Activated T-cell treated with anti-CD3 and anti-CD28 coated beads, Interleukin-2, amount 50 U/mL, for 72 hours (primary cell): ENCODE measurements at regions not wholly inside any gene's neighbourhood (a gene's known extent, or its start where the extent isn't known, plus 50 kb on each side); places are given as distances from the start of the nearest gene placed in this dataset.

Source experiments
- ATAC-seq, 2 donors: fragments of 150-1000 bp; cut with Tn5 transposase; replicated peaks in 1 of 2; 2 replicates each; pipeline ENCODE4 v1.10.0; 2021; ENCODE audit warnings: moderate library complexity in 2 of 2, mild to moderate bottlenecking in 1 of 2
- DNase-seq, 2 donors: peaks; one replicate each; pipeline ENCODE4 v3.0.0; 2021 to 2022; ENCODE audit warnings: mixed read lengths in 1 of 2
- H3K27ac Mint-ChIP-seq: one replicate; pipeline ENCODE4 v1.8.0; 2022; ENCODE audit warnings: mild to moderate bottlenecking, moderate library complexity, mixed read lengths
- H3K27me3 Mint-ChIP-seq: one replicate; pipeline ENCODE4 v1.8.0; 2022; ENCODE audit warnings: low read depth, mixed read lengths
- H3K36me3 Mint-ChIP-seq, 2 donors: one replicate each; pipeline ENCODE4 v1.8.0; 2022; ENCODE audit warnings: mixed read lengths in 2 of 2, mild to moderate bottlenecking in 1 of 2; ENCODE audit not compliant: insufficient read depth in 2 of 2
- H3K4me1 Mint-ChIP-seq: one replicate; pipeline ENCODE4 v1.8.0; 2022; ENCODE audit warnings: low read depth, mixed read lengths
- H3K4me3 Mint-ChIP-seq, 2 donors: one replicate each; pipeline ENCODE4 v1.8.0; 2022; ENCODE audit warnings: mild to moderate bottlenecking in 2 of 2, mixed read lengths in 2 of 2, moderate library complexity in 2 of 2
- H3K9me3 Mint-ChIP-seq, 2 donors: one replicate each; pipeline ENCODE4 v1.8.0; 2022; ENCODE audit warnings: mixed read lengths in 2 of 2

DNA sequence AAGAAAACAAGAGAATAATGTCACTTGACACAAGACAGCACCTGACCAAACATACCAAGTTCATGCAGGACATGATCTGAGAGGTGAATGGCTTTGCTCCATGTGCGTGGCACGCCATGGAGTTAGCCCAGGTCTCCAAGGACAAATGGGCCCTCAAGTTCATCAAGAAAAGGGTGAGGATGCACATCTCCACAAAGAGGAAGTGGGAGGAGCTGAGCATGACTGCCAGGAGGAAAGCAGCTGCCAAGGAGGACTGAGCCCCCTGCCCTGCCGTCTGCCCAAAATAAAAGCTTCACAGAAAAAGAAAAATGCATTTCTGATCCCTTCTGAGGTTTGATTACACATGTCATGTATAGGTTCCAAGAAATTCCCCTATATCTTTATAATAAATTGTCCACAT lies 82.0 kb upstream of the TSHZ2 start:
- ATAC-seq (no peak), DNase-seq (no peak)
- peaks cover 0 to 3% of the 10 kb centered on the region in 2 donors for H3K9me3 Mint-ChIP-seq
- H3K4me3 Mint-ChIP-seq, result no peak overlapping the region
- H3K36me3 Mint-ChIP-seq, result no peaks in the 10 kb centered on the region
- H3K27ac Mint-ChIP-seq, result no peak overlapping the region
- H3K4me1 Mint-ChIP-seq, result no peaks in the 10 kb centered on the region
- H3K27me3 Mint-ChIP-seq, result peaks cover 15% of the 10 kb centered on the region

DNA sequence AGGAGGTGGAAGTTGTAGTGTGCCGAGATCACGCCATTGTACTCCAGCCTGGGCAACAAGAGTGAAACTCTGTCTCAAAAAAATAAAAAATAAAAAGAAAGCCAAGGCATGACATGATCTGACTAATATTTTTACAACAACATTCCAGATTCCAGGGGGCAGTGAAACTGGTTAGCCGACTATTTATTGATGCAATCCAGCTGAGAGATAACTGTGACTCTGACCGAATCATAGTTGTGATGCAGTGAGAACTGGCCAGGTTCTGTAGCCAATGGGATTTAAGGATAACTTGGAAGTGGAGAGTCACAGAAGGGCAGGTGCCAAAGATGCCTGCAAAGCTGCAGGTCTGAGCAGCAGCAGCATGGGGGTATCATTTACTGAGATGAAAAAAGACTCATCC lies 82.9 kb upstream of the TSHZ2 start:
- ATAC-seq, result no peak
- H3K36me3 Mint-ChIP-seq, result no peaks in the 10 kb centered on the region
- DNase-seq, result no peak
- peaks cover 0 to 3% of the 10 kb centered on the region in 2 donors for H3K9me3 Mint-ChIP-seq
- H3K4me3 Mint-ChIP-seq, result no peak overlapping the region
- H3K27ac Mint-ChIP-seq, result no peak overlapping the region
- H3K4me1 Mint-ChIP-seq, result no peaks in the 10 kb centered on the region
- H3K27me3 Mint-ChIP-seq, result peaks cover 16% of the 10 kb centered on the region

DNA sequence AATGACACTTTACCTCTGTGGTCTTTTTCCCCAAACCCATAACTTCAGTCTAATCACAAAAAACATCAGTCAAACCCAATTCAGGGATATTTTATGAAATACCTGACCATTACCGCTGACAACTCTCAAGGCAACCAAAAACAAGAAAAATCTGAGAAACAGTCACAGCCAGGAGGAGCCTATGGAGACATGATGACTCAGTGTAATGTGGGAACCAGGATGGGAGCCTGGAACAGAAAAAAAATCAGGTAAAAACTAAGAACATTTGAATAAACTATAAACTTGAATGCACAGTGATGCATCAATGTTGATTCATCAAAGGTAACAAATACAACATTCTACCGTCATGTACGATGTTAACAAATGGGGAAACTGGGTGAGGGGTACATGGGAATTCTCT lies 84.1 kb upstream of the TSHZ2 start:
- no peak for DNase-seq
- no peaks in the 10 kb centered on the region for H3K4me1 Mint-ChIP-seq
- no peaks in the 10 kb centered on the region for H3K36me3 Mint-ChIP-seq
- no peak for ATAC-seq
- H3K4me3 Mint-ChIP-seq, result no peak overlapping the region
- no peak overlapping the region for H3K27ac Mint-ChIP-seq
- peaks cover 23% of the 10 kb centered on the region for H3K27me3 Mint-ChIP-seq
- H3K9me3 Mint-ChIP-seq, result peaks cover 0 to 3% of the 10 kb centered on the region in 2 donors

DNA sequence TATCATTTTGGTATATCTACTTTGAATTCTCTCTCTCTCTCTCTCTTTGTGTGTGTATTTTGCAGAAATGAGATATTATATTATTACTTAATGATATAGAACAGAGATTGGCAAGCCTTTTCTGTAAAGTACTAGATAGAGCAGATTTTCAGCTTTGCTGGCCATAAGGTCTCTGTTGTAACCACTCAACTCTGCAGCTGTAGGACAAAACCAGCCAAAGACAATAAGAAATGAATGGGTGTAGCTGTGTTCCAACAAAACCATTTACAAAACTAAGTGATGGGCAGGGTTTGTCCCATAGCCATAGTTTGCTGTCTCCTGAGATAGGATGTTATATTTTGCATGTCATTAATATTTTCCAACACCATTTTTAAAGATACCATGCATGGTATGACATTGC lies 91.2 kb upstream of the TSHZ2 start:
- no peak for DNase-seq
- Mint-ChIP-seq H3K27me3 (peaks cover 10% of the 10 kb centered on the region), H3K9me3 (no peaks in the 10 kb centered on the region), H3K4me3 (no peak overlapping the region), H3K36me3 (no peaks in the 10 kb centered on the region), H3K4me1 (no peaks in the 10 kb centered on the region), H3K27ac (no peak overlapping the region)
- no peak for ATAC-seq

GRCh38 chr20:52880259-52880658 lies 91.9 kb upstream of the TSHZ2 start:
- no peaks in the 10 kb centered on the region for H3K4me1 Mint-ChIP-seq
- H3K27ac Mint-ChIP-seq, result no peak overlapping the region
- no peaks in the 10 kb centered on the region for H3K9me3 Mint-ChIP-seq
- H3K4me3 Mint-ChIP-seq, result no peak overlapping the region
- ATAC-seq (no peak), DNase-seq (no peak)
- H3K36me3 Mint-ChIP-seq, result no peaks in the 10 kb centered on the region
- H3K27me3 Mint-ChIP-seq, result peaks cover 7% of the 10 kb centered on the region

DNA sequence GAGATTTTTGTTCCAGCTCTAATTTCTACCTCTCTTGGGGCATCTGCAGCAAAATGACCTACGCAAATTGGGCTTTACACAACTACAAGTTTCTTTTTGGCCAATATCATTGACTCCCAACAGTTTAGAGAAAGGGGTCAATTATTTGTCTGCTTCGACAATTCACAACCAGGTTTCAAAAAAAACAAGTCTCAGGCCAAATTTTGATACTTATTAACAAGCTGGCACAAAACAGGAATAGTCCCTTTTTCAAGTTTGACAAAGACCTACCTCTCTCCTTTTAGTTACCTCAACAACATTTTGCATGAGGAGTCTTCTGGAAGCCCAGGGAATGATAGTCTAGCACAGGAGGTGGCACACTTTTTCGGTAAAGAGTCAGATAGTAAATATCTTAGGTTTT lies 97.9 kb upstream of the TSHZ2 start:
- Mint-ChIP-seq H3K27me3 (no peaks in the 10 kb centered on the region), H3K4me3 (no peak overlapping the region), H3K4me1 (peaks cover 8% of the 10 kb centered on the region), H3K36me3 (no peaks in the 10 kb centered on the region), H3K27ac (no peak overlapping the region), H3K9me3 (no peaks in the 10 kb centered on the region)
- DNase-seq (no peak), ATAC-seq (no peak)

DNA sequence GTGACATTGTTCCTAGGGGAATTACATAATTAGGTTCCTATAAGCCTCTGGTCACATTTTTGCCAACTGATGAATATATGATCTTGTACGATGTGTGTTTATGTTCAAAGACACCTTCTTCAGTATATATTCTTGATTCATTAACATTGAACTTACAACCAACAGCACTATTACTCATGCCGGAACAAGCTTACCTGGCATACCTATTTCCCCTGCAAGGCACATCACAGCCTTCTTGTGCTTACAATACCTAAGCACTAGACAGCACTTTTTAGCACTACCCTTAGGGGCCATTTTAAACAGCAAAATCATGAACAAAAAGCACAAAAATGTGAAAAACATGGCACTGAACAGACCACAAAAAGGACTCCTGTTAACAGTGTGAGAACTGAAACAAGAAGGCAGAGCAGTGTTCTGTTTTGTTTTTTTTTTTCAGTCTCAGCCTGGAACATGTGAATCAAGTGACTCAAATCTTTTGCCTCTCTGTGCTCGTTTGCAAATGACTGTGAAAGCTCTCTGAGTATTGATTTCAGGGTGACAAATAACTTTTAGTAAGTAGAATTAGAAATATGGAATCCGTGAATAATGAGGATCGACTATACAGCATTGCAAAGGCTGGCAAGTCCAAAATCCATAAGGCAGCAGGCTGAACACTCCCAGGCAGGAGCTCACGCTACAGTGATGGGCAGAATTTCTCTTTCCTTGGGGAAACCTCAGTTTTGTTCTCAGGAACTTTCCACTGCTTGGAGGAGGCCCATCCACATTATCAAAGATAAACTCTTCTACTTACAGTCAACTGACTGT lies 102.3 kb upstream of the TSHZ2 start:
- DNase-seq (peak in 1 of 2 donors; percentile 1), ATAC-seq (peak; percentile 76 to 90)
- H3K27ac Mint-ChIP-seq, result peak overlapping the region; percentile 47
- H3K4me1 Mint-ChIP-seq, result peaks cover 13% of the 10 kb centered on the region
- peak overlapping the region in 1 of 2 donors; percentile 48 for H3K4me3 Mint-ChIP-seq
- no peaks in the 10 kb centered on the region for H3K36me3 Mint-ChIP-seq
- no peaks in the 10 kb centered on the region for H3K9me3 Mint-ChIP-seq
- peaks cover 6% of the 10 kb centered on the region for H3K27me3 Mint-ChIP-seq

DNA sequence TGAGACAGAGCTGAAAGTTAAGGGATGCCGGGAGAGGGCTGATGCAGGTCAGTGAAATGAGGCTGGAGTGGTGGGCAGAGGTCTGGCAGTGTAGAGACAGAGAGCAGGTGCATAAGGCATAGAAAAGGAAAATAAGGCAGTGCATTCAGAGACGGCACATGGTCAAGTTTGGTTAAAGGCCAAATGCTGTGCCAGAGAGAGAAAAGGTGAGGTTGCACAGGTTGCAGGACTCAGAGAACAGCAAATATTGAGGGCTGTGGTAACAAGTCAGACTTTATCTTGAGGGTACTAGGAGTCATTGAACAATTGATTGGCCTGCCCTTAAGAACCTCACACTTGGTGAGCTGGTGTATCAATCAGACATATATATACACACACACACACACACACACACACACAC lies 102.9 kb upstream of the TSHZ2 start:
- ATAC-seq (no peak), DNase-seq (no peak)
- Mint-ChIP-seq H3K27ac (no peak overlapping the region), H3K27me3 (peaks cover 6% of the 10 kb centered on the region), H3K4me3 (no peak overlapping the region), H3K4me1 (peaks cover 18% of the 10 kb centered on the region), H3K36me3 (no peaks in the 10 kb centered on the region), H3K9me3 (no peaks in the 10 kb centered on the region)

DNA sequence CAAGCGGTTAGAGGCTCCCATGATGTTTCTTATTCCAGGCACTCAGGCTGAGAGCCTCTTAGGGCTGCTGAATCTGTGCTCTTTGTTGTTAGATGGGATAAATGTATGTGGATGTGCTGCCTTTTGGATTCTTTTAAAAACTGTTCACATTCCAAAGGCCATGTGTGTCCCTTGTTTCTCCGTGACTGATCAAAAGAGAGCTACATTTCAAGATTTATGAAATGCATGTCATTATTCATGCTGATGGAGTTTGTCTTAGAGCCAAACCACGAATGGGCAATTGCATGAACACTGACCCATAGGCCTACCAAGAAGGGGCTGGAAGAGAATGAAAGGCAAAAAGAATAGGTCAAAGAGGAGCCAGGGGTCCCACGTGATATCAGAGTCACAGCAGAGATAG lies 104.9 kb upstream of the TSHZ2 start:
- no peak overlapping the region for H3K4me3 Mint-ChIP-seq
- no peak overlapping the region for H3K27ac Mint-ChIP-seq
- H3K9me3 Mint-ChIP-seq, result peaks cover 3% of the 10 kb centered on the region in 2 donors
- DNase-seq, result no peak
- peaks cover 18% of the 10 kb centered on the region for H3K4me1 Mint-ChIP-seq
- peaks cover 14% of the 10 kb centered on the region for H3K27me3 Mint-ChIP-seq
- no peak for ATAC-seq
- no peaks in the 10 kb centered on the region for H3K36me3 Mint-ChIP-seq

GRCh38 chr20:52864916-52865605 lies 107.1 kb upstream of the TSHZ2 start:
- Mint-ChIP-seq H3K9me3 (peaks cover 3% of the 10 kb centered on the region in 2 donors), H3K4me1 (peaks cover 15% of the 10 kb centered on the region), H3K27me3 (peaks cover 14% of the 10 kb centered on the region), H3K27ac (no peak overlapping the region), H3K36me3 (no peaks in the 10 kb centered on the region), H3K4me3 (no peak overlapping the region)
- no peak for ATAC-seq
- DNase-seq, result no peak

- Mint-ChIP-seq H3K4me3 (no peak overlapping the region), H3K27ac (no peak overlapping the region), H3K4me1 (no peaks in the 10 kb centered on the region), H3K36me3 (peaks cover 0 to 2% of the 10 kb centered on the region in 2 donors), H3K27me3 (peaks cover 7% of the 10 kb centered on the region), H3K9me3 (peaks cover 3 to 10% of the 10 kb centered on the region in 2 donors)
- DNase-seq, result no peak
- ATAC-seq, result no peak
Measured at GRCh38 chr20:52859156-52859876, 112.8 kb upstream of the TSHZ2 start.

- Mint-ChIP-seq H3K27ac (no peak overlapping the region), H3K4me1 (no peaks in the 10 kb centered on the region), H3K9me3 (peaks cover 0 to 6% of the 10 kb centered on the region in 2 donors), H3K27me3 (no peaks in the 10 kb centered on the region), H3K36me3 (peaks cover 0 to 2% of the 10 kb centered on the region in 2 donors), H3K4me3 (no peak overlapping the region)
- ATAC-seq (no peak), DNase-seq (no peak)
Measured at GRCh38 chr20:52852714-52853113, 119.4 kb upstream of the TSHZ2 start.

- H3K4me3 Mint-ChIP-seq, result no peak overlapping the region
- H3K27me3 Mint-ChIP-seq, result peaks cover 6% of the 10 kb centered on the region
- H3K9me3 Mint-ChIP-seq, result no peaks in the 10 kb centered on the region
- ATAC-seq, result no peak
- no peak overlapping the region for H3K27ac Mint-ChIP-seq
- H3K4me1 Mint-ChIP-seq, result no peaks in the 10 kb centered on the region
- DNase-seq, result no peak
- H3K36me3 Mint-ChIP-seq, result no peaks in the 10 kb centered on the region
Measured at GRCh38 chr20:52847731-52848359, 124.3 kb upstream of the TSHZ2 start.
